ENCODE measurements at regions not wholly inside any gene's neighbourhood (a gene's known extent, or its start where the extent isn't known, plus 50 kb on each side); places are given as distances from the start of the nearest gene placed in this dataset.
"Not testable (repeated sequence)": the region's sequence is repeated elsewhere in the genome, so short reads cannot be mapped to it uniquely, and the experiment has no call there.

- H3K4me3 ChIP-seq (ENCODE audit: low read depth, low read length); H3K9ac ChIP-seq (ENCODE audit: low read depth, low read length); H3K9me3 ChIP-seq (ENCODE audit: control insufficient read depth, insufficient read depth, low read length); H3K36me3 ChIP-seq (ENCODE audit: control insufficient read depth, insufficient read depth, low read length); H3K27me3 ChIP-seq (ENCODE audit: control insufficient read depth, insufficient read depth, low read length); H3K4me1 ChIP-seq (ENCODE audit: control insufficient read depth, insufficient read depth, low read length): not testable (repeated sequence)
Observed at GRCh38 chr1:149211757-149212420, 108.5 kb upstream of the NBPF9 start.

- H3K9ac ChIP-seq (ENCODE audit: low read depth, low read length); H3K4me3 ChIP-seq (ENCODE audit: low read depth, low read length); H3K9me3 ChIP-seq (ENCODE audit: control insufficient read depth, insufficient read depth, low read length); H3K36me3 ChIP-seq (ENCODE audit: control insufficient read depth, insufficient read depth, low read length); H3K4me1 ChIP-seq (ENCODE audit: control insufficient read depth, insufficient read depth, low read length); H3K27me3 ChIP-seq (ENCODE audit: control insufficient read depth, insufficient read depth, low read length): not testable (repeated sequence)
Observed at GRCh38 chr1:149212946-149213345, 109.6 kb upstream of the NBPF9 start.

GRCh38 chr1:149213673-149214072 is 110.3 kb upstream of the NBPF9 start:
- H3K9me3 ChIP-seq (ENCODE audit: control insufficient read depth, insufficient read depth, low read length); H3K9ac ChIP-seq (ENCODE audit: low read depth, low read length); H3K4me1 ChIP-seq (ENCODE audit: control insufficient read depth, insufficient read depth, low read length); H3K27me3 ChIP-seq (ENCODE audit: control insufficient read depth, insufficient read depth, low read length); H3K36me3 ChIP-seq (ENCODE audit: control insufficient read depth, insufficient read depth, low read length); H3K4me3 ChIP-seq (ENCODE audit: low read depth, low read length): not testable (repeated sequence)

- H3K9me3 ChIP-seq (ENCODE audit: control insufficient read depth, insufficient read depth, low read length); H3K4me3 ChIP-seq (ENCODE audit: low read depth, low read length); H3K4me1 ChIP-seq (ENCODE audit: control insufficient read depth, insufficient read depth, low read length); H3K9ac ChIP-seq (ENCODE audit: low read depth, low read length); H3K36me3 ChIP-seq (ENCODE audit: control insufficient read depth, insufficient read depth, low read length); H3K27me3 ChIP-seq (ENCODE audit: control insufficient read depth, insufficient read depth, low read length): not testable (repeated sequence)
Observed at GRCh38 chr1:149218080-149218988, 115.0 kb upstream of the NBPF9 start.

- not testable (repeated sequence) for H3K36me3 ChIP-seq (ENCODE audit: control insufficient read depth, insufficient read depth, low read length); H3K27me3 ChIP-seq (ENCODE audit: control insufficient read depth, insufficient read depth, low read length); H3K9me3 ChIP-seq (ENCODE audit: control insufficient read depth, insufficient read depth, low read length); H3K4me3 ChIP-seq (ENCODE audit: low read depth, low read length); H3K9ac ChIP-seq (ENCODE audit: low read depth, low read length); H3K4me1 ChIP-seq (ENCODE audit: control insufficient read depth, insufficient read depth, low read length)
Observed at GRCh38 chr1:149219539-149219938, 116.2 kb upstream of the NBPF9 start.

GRCh38 chr1:149220463-149221074 is 117.2 kb upstream of the NBPF9 start:
- not testable (repeated sequence) for H3K9ac ChIP-seq (ENCODE audit: low read depth, low read length); H3K36me3 ChIP-seq (ENCODE audit: control insufficient read depth, insufficient read depth, low read length); H3K27me3 ChIP-seq (ENCODE audit: control insufficient read depth, insufficient read depth, low read length); H3K4me1 ChIP-seq (ENCODE audit: control insufficient read depth, insufficient read depth, low read length); H3K4me3 ChIP-seq (ENCODE audit: low read depth, low read length); H3K9me3 ChIP-seq (ENCODE audit: control insufficient read depth, insufficient read depth, low read length)

- H3K4me3 ChIP-seq (ENCODE audit: low read depth, low read length); H3K36me3 ChIP-seq (ENCODE audit: control insufficient read depth, insufficient read depth, low read length); H3K27me3 ChIP-seq (ENCODE audit: control insufficient read depth, insufficient read depth, low read length); H3K9me3 ChIP-seq (ENCODE audit: control insufficient read depth, insufficient read depth, low read length); H3K4me1 ChIP-seq (ENCODE audit: control insufficient read depth, insufficient read depth, low read length); H3K9ac ChIP-seq (ENCODE audit: low read depth, low read length): not testable (repeated sequence)
Observed at GRCh38 chr1:149227933-149228665, 124.7 kb upstream of the NBPF9 start.

- not testable (repeated sequence) for H3K4me1 ChIP-seq (ENCODE audit: control insufficient read depth, insufficient read depth, low read length); H3K36me3 ChIP-seq (ENCODE audit: control insufficient read depth, insufficient read depth, low read length); H3K4me3 ChIP-seq (ENCODE audit: low read depth, low read length); H3K27me3 ChIP-seq (ENCODE audit: control insufficient read depth, insufficient read depth, low read length); H3K9me3 ChIP-seq (ENCODE audit: control insufficient read depth, insufficient read depth, low read length); H3K9ac ChIP-seq (ENCODE audit: low read depth, low read length)
Observed at GRCh38 chr1:149228672-149229585, 125.6 kb upstream of the NBPF9 start.

GRCh38 chr1:149229813-149230212 is 126.5 kb upstream of the NBPF9 start:
- H3K36me3 ChIP-seq (ENCODE audit: control insufficient read depth, insufficient read depth, low read length); H3K27me3 ChIP-seq (ENCODE audit: control insufficient read depth, insufficient read depth, low read length); H3K4me3 ChIP-seq (ENCODE audit: low read depth, low read length); H3K9me3 ChIP-seq (ENCODE audit: control insufficient read depth, insufficient read depth, low read length); H3K4me1 ChIP-seq (ENCODE audit: control insufficient read depth, insufficient read depth, low read length); H3K9ac ChIP-seq (ENCODE audit: low read depth, low read length): not testable (repeated sequence)

GRCh38 chr1:149234926-149235914 is 131.9 kb upstream of the NBPF9 start:
- H3K36me3 ChIP-seq (ENCODE audit: control insufficient read depth, insufficient read depth, low read length); H3K9me3 ChIP-seq (ENCODE audit: control insufficient read depth, insufficient read depth, low read length); H3K9ac ChIP-seq (ENCODE audit: low read depth, low read length); H3K4me3 ChIP-seq (ENCODE audit: low read depth, low read length); H3K27me3 ChIP-seq (ENCODE audit: control insufficient read depth, insufficient read depth, low read length); H3K4me1 ChIP-seq (ENCODE audit: control insufficient read depth, insufficient read depth, low read length): not testable (repeated sequence)
